ENCODE measurements at regions not wholly inside any gene's neighbourhood (a gene's known extent, or its start where the extent isn't known, plus 50 kb on each side); places are given as distances from the start of the nearest gene placed in this dataset.

- TF ChIP-seq, protein P1, sequence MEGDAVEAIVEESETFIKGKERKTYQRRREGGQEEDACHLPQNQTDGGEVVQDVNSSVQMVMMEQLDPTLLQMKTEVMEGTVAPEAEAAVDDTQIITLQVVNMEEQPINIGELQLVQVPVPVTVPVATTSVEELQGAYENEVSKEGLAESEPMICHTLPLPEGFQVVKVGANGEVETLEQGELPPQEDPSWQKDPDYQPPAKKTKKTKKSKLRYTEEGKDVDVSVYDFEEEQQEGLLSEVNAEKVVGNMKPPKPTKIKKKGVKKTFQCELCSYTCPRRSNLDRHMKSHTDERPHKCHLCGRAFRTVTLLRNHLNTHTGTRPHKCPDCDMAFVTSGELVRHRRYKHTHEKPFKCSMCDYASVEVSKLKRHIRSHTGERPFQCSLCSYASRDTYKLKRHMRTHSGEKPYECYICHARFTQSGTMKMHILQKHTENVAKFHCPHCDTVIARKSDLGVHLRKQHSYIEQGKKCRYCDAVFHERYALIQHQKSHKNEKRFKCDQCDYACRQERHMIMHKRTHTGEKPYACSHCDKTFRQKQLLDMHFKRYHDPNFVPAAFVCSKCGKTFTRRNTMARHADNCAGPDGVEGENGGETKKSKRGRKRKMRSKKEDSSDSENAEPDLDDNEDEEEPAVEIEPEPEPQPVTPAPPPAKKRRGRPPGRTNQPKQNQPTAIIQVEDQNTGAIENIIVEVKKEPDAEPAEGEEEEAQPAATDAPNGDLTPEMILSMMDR (conservative IDR thresholded peaks at IDR 0.05 in 1 of 2, IDR thresholded peaks at IDR 0.05 in 1 of 2; ENCODE audit: extremely low read depth in 1 of 2, insufficient read depth in 1 of 2, low read depth in 1 of 2, low read length in 2 of 2): no peak
- TF ChIP-seq EZH2 (IDR thresholded peaks at IDR 0.05; ENCODE audit: borderline replicate concordance, low read length): no peak
Observed at GRCh38 chrX:129035180-129035579, 488.1 kb downstream of the SMARCA1 start.
